ENCODE measurements at regions not wholly inside any gene's neighbourhood (a gene's known extent, or its start where the extent isn't known, plus 50 kb on each side); places are given as distances from the start of the nearest gene placed in this dataset.
A peak's percentile ranks its signal among the peaks of the same experiment; 100 is the strongest.

DNA sequence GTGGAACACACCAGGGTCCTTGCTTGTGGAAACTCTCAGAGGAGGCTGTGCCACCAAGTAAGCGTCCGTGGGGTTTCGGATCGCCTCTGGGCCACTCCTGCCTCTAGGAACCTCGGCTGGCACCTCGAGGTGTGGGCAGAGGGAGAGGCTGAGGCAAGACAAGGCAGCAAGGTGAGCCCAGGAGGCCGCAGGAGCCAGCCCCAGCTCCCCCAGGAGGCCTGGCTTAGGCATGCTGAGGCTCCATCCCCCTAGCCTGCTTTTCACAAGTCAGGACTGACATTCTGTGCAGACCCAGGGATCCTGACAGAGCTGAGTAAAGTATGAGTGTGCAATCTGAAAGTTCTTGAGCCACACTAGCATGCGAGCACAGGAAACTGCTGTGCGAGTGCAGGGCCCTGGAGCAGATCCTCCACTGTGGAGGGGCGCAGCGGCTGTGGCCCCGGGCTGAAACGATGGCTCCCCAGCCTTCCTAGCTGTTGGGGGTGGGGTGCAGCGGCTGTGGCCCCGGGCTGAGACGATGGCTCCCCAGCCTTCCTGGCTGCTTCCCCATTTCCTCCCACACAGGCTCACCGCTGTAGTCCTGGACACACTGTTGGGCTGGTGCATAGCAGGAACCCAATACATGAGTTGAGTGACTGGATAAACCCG is 75.2 kb upstream of the CD93 start:
- H3K4me3 ChIP-seq (ENCODE audit: low read depth, low read length): no peak overlapping the region
- no peak for DNase-seq (ENCODE audit: low read depth)

DNA sequence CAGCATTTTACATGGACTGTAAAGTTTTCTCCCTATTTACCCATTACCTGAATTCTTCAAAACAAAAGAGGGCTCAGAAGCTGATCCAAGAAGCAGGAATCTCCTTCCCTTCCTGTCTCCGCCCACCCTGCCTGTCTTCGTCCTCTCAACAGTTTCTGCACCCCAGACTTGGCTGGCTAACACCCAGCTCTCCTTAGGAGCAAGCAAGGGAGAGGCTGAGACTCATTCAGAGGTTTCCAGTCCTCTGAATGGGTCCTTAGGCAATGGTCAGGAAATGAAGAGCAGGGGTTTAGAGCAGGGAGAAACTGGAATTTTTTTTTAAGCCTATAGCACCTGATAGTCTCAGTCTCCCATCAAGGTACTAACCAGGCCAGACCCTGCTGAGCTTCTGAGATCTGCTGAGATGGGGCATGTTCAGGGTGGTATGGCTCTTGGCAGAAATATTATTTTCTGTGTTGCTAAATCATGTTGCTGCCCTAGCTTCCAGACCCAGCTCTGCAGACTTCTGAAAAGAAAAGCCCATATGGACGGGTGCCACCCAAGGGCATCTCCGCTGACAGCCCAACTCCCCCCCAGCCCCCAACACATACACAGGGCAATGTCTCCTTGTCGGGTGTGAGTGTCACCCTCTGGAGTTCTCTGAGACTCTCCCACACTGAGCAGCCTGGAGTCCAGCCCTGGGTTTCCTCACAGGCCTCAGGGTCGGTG is 74.6 kb upstream of the CD93 start:
- no peak for DNase-seq (ENCODE audit: low read depth)
- H3K4me3 ChIP-seq (ENCODE audit: low read depth, low read length): no peak overlapping the region

DNA sequence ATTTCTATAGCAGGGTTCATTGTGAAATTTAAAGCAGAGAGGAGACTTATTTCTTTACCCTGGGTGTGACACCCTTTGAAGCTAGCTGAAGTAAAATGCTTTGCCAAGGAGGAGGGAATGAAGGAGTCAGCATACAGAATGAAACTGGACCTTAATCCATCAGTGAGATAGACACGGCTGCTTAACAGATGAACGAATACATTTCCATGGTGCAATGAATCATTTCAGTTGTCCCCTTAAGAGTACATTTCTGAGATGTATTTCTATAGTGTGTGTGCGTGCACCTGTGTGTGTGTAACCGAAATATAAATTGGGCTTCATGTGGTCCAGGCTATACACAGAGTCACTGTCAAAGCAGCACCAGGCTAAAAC is 73.8 kb upstream of the CD93 start:
- H3K4me3 ChIP-seq (ENCODE audit: low read depth, low read length): no peak overlapping the region

DNA sequence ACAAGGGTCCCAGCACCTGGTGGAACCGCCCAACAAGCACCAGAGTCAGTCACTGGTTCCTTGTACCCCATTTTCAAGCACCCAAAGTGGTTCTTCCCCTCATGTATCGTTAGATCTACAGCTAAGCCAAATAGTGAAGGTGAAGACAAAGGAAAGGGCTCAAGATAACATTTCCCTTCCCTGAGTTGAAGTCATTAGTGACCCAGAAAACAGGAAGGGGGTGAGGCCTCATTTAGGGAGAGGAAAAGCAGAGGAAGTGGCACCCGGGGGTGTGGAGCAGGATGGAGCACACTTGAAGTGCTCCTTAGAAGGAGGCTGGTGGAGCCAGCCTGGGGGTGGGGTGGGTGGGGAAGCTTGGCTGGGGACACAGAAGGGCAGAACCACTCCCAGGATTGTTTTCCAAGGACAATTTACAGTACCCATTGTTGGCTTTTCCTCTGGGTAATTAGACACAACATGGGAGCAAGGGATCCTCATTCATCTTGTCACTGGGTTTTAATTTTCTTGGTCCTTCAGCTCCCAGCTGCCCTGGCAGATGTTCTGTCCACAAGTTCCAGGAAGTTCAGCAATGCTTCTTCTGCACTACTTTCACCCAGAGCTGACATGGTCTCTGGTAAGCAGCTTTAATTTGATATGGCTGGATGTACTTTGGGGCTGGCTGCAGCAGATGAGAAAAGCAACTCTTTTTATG is 73.3 kb upstream of the CD93 start:
- DNase-seq (ENCODE audit: low read depth): no peak
- no peak overlapping the region for H3K4me3 ChIP-seq (ENCODE audit: low read depth, low read length)

More for the DNA sequence above, 73.8 kb upstream of the CD93 start:
- no peak for DNase-seq (ENCODE audit: low read depth)

DNA sequence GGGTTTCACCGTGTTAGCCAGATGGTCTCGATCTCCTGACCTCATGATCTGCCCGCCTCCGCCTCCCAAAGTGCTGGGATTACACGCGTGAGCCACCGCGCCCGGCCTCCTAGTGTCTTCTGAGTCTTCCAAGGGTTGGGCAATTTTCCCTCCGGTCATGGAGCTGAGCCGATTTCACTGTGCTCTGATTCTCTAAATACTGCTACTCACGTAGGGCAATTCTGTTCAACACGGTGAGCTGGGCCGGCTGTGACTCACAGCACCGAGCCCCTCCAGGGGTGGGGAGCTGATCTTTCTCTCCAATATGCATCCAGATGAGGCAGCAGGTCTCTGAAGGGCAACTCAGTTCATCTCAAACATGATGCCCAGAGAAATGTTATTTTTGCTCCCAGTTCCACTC is 71.6 kb upstream of the CD93 start:
- no peak for DNase-seq (ENCODE audit: low read depth)
- H3K4me3 ChIP-seq (ENCODE audit: low read depth, low read length): no peak overlapping the region

DNA sequence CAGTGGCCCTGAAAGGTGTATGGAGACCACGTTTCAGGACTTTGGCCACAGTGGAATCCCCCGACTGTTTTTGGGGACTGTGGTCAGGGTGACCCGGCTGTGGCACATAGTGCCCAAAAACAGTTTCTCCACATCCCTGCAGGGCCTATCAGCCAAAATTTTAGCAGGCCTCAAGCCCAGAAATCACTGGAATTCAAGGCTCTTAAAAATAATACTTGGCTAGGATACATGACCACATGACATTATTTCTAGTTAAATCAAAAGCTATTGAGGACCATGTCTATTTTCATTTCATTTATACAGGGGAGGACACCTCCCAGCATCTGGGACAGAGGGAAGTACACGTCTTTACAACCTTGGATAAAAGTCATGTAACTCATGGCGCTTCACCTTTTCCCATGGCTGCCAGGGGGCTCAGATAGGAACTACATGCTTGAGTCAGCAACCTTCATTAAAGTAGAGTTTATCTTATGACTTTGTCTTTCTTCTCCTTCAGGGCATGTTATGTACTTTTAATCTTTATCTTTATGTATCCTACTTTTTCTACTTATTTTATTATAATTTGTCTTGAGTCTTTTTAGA is 70.8 kb upstream of the CD93 start:
- no peak for DNase-seq (ENCODE audit: low read depth)
- no peak overlapping the region for H3K4me3 ChIP-seq (ENCODE audit: low read depth, low read length)

DNA sequence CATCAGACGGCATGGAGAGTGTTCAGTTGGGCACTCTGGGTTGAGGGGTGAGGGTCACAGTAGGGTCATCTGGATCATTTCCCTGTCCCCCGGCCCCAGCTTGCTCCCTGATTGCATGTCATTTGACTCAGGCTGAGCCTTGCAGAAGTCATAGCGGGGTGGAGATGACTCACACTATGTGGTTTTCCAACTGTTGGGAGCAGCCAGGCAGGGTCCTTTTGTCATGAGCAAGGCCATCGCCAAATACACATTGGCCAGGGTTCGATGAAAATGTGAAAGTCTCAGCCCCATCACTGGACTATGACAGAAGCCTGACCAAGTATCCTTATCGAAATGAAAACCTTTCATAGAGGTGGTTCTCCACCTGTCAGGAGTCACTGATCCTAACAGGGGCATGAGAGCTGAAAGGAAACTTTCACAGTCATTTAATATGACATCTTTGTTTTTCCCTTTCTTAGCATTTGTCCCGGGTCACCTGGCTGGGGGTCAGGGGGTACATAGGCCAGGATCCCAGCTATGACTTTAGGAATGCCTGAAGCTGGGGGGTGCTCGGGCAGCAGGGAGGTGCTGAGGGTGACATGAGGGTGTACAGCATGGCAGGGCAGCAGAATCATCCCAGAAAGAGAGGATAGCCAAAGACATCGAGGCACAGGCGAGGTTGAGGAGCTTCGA is 70.2 kb upstream of the CD93 start:
- H3K4me3 ChIP-seq (ENCODE audit: low read depth, low read length): no peak overlapping the region
- DNase-seq (ENCODE audit: low read depth): no peak

DNA sequence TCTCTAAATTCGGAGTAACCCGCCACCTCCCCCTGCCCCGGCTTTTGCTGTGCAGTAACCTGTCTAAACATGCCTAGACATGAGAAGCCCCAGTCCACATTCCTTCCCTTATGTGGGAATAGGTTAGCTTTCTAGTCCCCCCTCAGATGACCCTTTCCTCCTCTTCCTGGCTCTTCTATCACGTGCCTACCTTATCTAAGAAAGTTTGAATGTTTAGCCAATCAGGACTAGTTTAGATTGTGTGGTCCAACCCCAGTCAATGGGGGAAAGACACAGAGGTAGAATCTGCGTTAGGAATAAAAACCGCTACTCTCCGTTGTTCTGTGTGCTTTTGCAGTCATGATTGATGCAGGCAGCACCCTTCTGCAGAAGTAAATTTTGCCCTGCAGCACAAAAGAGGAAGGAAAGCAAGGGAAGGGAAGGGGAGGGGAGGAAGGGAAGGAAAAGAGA is 69.0 kb upstream of the CD93 start:
- DNase-seq (ENCODE audit: low read depth): no peak
- H3K4me3 ChIP-seq (ENCODE audit: low read depth, low read length): no peak overlapping the region

DNA sequence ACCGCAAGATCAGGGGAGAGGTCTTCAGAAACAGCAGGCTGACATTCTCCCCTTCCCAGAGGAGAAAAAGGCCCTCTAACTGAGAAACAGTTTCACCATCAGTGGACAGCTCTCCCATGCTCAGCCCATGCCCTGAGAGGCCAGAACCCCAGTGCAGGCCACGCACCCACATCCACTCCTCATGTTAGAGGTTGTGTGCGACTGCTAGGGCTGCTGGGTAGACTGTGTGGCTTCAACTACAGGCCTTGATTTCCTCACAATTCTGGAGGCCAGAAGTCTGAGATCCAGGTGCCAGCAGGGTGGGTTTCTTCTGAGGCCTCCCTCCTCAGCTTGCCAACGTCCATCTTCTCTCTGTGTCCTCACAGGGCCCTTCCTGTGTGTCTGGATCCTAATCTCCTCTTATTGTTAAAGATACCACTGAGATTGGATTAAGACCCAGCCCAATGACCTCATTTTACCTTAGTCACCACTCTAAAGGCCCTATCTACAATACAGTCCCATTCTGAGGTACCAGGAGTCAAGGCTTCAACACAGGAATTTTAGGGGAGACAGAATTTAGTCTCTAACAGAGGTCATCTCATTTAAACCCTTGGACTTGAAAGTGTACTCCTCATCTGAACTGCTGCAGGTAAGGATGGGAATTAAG is 67.7 kb upstream of the CD93 start:
- DNase-seq (ENCODE audit: low read depth): no peak

DNA sequence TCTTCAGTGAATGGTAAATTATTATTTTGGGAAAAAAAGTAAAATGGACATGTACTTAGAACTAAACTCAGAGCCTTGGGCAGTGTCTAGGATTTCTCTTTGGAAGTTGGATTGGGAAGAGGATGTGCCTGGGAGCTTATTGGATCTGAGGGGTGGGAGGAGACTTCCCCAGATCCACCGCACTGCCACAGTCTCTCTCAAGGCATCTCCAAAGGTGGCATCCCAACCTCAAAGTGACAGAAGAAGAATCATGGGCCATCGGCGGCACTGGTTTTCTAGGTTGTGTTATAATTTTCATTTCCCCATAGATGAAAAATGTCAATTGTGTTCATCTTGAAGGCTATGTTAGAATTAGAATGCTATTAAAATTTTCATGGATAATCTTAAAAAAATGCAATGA is 66.8 kb upstream of the CD93 start:
- DNase-seq (ENCODE audit: low read depth): no peak
- no peak overlapping the region for H3K4me3 ChIP-seq (ENCODE audit: low read depth, low read length)

More for the DNA sequence above, 67.7 kb upstream of the CD93 start:
- no peak overlapping the region for H3K4me3 ChIP-seq (ENCODE audit: low read depth, low read length)

DNA sequence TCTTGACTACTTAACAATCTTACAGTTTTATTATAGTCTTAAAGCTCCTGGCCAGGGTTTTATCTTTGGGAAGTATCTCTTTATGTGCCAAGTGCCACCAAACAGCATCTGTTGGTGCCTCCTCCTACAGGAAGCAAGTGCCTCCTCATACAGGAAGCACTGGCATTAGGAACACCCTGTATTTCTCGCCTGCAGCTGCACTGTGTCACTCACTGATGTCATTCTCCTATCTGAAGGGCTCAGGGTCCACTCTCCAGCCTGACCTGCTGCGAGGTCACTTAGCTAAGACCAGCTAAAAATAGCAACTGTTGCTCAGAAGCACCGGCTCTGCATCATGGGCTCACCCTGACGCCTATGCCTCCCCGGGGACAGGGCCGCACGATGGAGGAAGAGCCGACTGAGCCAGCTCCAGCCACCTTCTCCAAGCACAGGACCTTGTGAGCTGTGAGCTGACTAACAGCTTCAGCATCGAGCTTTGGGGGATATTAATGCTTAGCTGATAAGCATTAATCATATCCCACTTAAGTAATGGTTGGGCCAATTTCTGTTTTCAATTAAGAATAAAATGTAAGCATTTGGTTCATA is 66.3 kb upstream of the CD93 start:
- DNase-seq (ENCODE audit: low read depth): peak; percentile 81

DNA sequence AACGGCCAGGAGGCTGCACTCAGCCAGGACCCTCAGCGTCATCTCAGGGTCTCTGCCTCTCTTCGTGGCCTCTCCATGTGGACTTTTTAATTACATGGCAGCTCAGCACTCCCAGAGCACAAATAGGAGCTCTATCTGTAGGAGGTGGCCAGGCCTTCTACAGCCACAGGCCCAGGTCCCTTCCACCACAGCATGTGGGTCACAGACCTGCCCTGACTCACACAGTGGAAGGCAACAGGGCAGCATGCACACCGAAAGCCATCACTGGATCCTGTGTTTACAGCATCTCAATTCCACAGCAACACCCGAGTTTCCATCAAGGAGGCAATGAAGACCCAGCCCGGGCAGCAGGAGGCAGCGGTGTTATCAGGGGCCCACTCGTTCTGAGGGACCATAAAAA is 65.8 kb upstream of the CD93 start:
- DNase-seq (ENCODE audit: low read depth): no peak
- no peak overlapping the region for H3K4me3 ChIP-seq (ENCODE audit: low read depth, low read length)

More for the DNA sequence above, 66.3 kb upstream of the CD93 start:
- H3K4me3 ChIP-seq (ENCODE audit: low read depth, low read length): no peak overlapping the region

DNA sequence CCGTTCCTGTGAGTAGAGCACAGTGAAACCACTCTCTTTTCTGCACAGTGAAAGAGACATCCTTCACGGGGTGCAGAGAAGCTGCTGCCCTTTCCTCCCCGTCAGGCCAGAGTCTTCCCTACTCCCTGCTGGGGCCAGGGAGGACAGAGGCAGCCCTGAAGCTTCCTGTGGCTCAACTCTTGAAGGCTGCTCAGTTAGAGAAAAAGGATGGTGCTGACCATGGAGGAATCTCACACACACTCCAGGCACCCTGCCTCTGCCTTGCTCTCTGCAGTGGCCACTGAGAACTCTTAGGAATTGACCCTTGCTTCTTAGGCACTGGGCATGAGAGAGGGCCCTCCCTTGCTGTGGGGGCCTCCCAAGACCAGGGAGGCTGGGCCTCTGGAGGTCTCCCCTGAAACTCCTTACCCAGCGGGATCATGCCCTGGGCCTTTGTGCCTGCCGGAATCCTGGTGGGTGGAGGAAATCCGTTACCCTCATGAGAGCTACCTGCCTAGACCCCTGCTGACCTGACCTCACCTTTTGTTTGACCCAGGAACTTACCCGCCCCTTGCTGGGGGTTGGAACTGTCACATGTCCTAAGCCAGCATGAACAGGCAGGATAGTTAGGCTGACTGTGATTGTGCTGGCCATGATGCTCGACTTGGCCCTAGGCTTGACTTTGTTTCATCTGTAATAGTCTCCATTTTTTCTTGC is 65.0 kb upstream of the CD93 start:
- H3K4me3 ChIP-seq (ENCODE audit: low read depth, low read length): no peak overlapping the region
- DNase-seq (ENCODE audit: low read depth): no peak

DNA sequence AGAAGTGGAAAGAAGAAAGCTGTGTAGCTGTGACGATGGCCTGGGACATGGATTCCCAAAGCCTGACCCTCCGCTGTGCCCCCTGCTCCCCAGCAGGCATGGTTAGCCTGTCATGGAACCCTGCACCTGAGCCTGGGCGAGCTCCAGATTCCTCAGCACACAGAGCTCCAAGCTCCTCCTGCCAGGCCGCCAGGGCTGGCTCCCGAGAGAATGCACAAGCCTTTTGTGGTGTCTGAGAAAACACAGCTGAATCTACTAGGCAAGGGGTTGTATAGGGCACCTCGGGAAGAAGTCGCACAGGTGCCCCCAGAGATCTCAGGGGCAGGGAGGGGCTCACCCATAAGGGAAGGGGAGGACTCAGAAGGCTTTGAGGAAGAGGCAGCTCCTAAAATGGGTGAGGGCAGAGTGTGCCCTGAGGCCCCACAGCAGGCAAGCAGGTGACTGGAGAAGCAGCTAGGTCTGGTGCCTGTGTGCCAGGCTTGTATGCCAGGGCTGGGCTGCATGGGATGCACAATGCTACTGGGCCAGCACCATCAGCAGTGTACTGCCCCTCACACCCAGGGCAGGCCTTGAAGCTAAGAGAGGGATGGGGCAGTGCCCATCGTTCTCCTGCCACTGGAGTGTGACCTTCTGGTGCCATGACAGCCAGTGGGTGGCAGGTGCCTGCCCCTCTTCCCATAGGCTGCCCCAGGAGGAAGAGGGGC is 64.3 kb upstream of the CD93 start:
- DNase-seq (ENCODE audit: low read depth): no peak
- no peak overlapping the region for H3K4me3 ChIP-seq (ENCODE audit: low read depth, low read length)

DNA sequence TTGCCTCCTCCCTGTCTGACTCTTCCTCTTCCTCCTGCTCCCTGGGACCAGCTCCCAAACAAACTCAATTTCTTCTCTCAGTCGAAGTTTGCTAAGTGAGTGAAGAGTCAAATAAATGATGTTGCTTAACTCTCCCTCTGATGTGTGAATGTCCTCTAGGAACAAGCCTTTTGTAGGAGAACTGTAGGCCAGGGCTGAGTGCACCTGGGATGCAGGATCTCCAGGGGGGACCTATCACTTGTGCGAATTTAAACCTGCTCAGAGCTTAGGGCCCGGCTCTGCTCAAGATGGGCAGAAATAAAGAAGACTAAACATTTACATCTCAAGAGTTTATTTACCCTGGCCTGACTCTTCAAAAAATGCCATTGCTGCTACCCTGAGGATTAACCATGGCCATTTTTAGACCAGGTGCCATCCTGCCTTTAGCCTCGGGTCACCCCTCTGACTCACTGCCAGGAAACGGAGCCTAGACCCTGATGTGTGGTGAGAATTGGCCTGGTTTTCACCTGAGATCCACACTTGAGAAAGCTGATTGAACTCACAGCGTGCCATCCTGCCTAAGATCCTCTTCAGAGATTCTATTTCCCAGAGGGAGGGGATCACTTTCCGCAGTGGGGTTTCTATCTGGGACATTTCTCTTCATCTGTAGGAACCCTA is 63.6 kb upstream of the CD93 start:
- DNase-seq (ENCODE audit: low read depth): no peak
- no peak overlapping the region for H3K4me3 ChIP-seq (ENCODE audit: low read depth, low read length)

DNA sequence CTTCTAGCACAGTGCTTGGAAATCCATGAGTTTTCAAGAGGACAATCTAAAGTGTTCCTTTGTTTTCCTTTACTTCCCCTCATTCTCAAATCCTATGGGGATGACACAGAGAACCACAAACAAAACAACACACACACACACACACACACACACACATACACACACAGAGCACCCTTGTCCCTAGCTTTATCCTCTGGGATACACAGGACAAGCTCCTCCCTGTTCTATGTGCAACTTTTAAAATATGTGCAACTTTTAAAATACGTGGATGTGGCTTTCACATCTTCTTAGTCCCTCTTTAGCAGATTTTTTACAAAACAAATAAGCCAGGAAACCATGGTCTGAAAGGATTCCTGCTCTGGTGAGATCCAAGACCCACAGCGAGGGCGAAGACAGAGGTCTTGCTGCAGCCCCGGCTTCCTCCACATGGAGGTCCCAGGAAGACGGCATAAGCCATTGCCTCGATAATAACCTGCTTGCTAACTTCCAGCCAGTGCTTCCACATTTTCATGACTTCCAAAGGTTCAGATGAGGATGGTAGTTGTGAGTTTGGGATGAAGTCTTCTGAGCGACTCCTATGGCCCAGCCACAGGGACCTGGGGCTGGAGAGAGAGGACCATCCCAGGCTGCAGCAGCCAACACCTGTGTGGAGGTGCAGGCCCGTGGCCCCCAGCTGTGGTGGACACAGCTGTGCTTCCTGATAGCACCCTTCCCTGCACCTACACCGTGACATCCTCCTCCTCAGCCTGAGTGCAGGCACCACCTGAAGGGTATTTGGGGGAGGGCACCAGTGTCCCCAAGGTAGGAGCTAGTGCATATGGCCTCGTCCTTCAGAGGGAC is 62.8 kb upstream of the CD93 start:
- no peak for DNase-seq (ENCODE audit: low read depth)

More for the DNA sequence above, 62.8 kb upstream of the CD93 start:
- no peak overlapping the region for H3K4me3 ChIP-seq (ENCODE audit: low read depth, low read length)
